ENCODE measurements at regions not wholly inside any gene's neighbourhood (a gene's known extent, or its start where the extent isn't known, plus 50 kb on each side); places are given as distances from the start of the nearest gene placed in this dataset.

GRCh38 chr18:24935008-24935407, 417.0 kb downstream of the ZNF521 start:
- Mint-ChIP-seq H3K36me3 (ENCODE audit: low read depth) (no peaks in the 10 kb centered on the region), H3K4me1 (peaks cover 16% of the 10 kb centered on the region), H3K9me3 (peaks cover 3% of the 10 kb centered on the region), H3K4me3 (no peak overlapping the region), H3K27ac (ENCODE audit: unreplicated experiment) (no peak overlapping the region), H3K27me3 (ENCODE audit: low read depth) (no peaks in the 10 kb centered on the region)
- TF ChIP-seq CTCF (conservative IDR thresholded peaks at IDR 0.05): no peak
- DNase-seq (ENCODE audit: low read depth, low spot score): no peak

GRCh38 chr18:24935896-24936295, 416.1 kb downstream of the ZNF521 start:
- no peaks in the 10 kb centered on the region for H3K36me3 Mint-ChIP-seq (ENCODE audit: low read depth)
- no peaks in the 10 kb centered on the region for H3K27me3 Mint-ChIP-seq (ENCODE audit: low read depth)
- TF ChIP-seq CTCF (conservative IDR thresholded peaks at IDR 0.05): no peak
- peaks cover 10% of the 10 kb centered on the region for H3K4me1 Mint-ChIP-seq
- H3K9me3 Mint-ChIP-seq: peaks cover 3% of the 10 kb centered on the region
- no peak overlapping the region for H3K4me3 Mint-ChIP-seq
- H3K27ac Mint-ChIP-seq (ENCODE audit: unreplicated experiment): no peak overlapping the region
- no peak for DNase-seq (ENCODE audit: low read depth, low spot score)

GRCh38 chr18:24936691-24937090, 415.3 kb downstream of the ZNF521 start:
- no peak overlapping the region for H3K4me3 Mint-ChIP-seq
- DNase-seq (ENCODE audit: low read depth, low spot score): no peak
- no peaks in the 10 kb centered on the region for H3K36me3 Mint-ChIP-seq (ENCODE audit: low read depth)
- H3K27me3 Mint-ChIP-seq (ENCODE audit: low read depth): no peaks in the 10 kb centered on the region
- no peak overlapping the region for H3K27ac Mint-ChIP-seq (ENCODE audit: unreplicated experiment)
- H3K9me3 Mint-ChIP-seq: peaks cover 3% of the 10 kb centered on the region
- TF ChIP-seq CTCF (conservative IDR thresholded peaks at IDR 0.05): no peak
- H3K4me1 Mint-ChIP-seq: peaks cover 7% of the 10 kb centered on the region

- peaks cover 7% of the 10 kb centered on the region for H3K4me1 Mint-ChIP-seq
- no peak for TF ChIP-seq CTCF (conservative IDR thresholded peaks at IDR 0.05)
- no peaks in the 10 kb centered on the region for H3K27me3 Mint-ChIP-seq (ENCODE audit: low read depth)
- H3K36me3 Mint-ChIP-seq (ENCODE audit: low read depth): no peaks in the 10 kb centered on the region
- H3K9me3 Mint-ChIP-seq: peaks cover 3% of the 10 kb centered on the region
- H3K4me3 Mint-ChIP-seq: no peak overlapping the region
- DNase-seq (ENCODE audit: low read depth, low spot score): no peak
- H3K27ac Mint-ChIP-seq (ENCODE audit: unreplicated experiment): no peak overlapping the region
Observed at GRCh38 chr18:24937639-24938275, 414.2 kb downstream of the ZNF521 start.

GRCh38 chr18:24940416-24940815, 411.6 kb downstream of the ZNF521 start:
- Mint-ChIP-seq H3K4me3 (no peak overlapping the region), H3K9me3 (no peaks in the 10 kb centered on the region), H3K36me3 (ENCODE audit: low read depth) (no peaks in the 10 kb centered on the region), H3K4me1 (peaks cover 13% of the 10 kb centered on the region), H3K27me3 (ENCODE audit: low read depth) (no peaks in the 10 kb centered on the region), H3K27ac (ENCODE audit: unreplicated experiment) (no peak overlapping the region)
- DNase-seq (ENCODE audit: low read depth, low spot score): no peak
- TF ChIP-seq CTCF (conservative IDR thresholded peaks at IDR 0.05): no peak

Data from neural crest cell (in vitro differentiated cells).